SU-DHL-6 (cell line): ENCODE measurements at regions not wholly inside any gene's neighbourhood (a gene's known extent, or its start where the extent isn't known, plus 50 kb on each side); places are given as distances from the start of the nearest gene placed in this dataset.

Experiments
- EZH2phosphoT487 ChIP-seq: fragments of 200-600 bp; sonication (generic), shearing (Covaris generic); conservative IDR thresholded peaks from 2 replicates; pipeline ENCODE4 v1.6.1; 2018; ENCODE audit warnings: mild to moderate bottlenecking, antibody characterized with exemption, low read length, moderate library complexity, mixed read lengths
- TF ChIP-seq, protein P1 (sequence below): fragments of 200-600 bp; sonication (generic); IDR thresholded peaks from one replicate; pipeline ENCODE4 v1.5.1; 2017; ENCODE audit warnings: antibody characterized with exemption, mild to moderate bottlenecking, low read length, moderate library complexity; ENCODE audit not compliant: insufficient read depth, poor library complexity, severe bottlenecking

- TF ChIP-seq, protein P1, sequence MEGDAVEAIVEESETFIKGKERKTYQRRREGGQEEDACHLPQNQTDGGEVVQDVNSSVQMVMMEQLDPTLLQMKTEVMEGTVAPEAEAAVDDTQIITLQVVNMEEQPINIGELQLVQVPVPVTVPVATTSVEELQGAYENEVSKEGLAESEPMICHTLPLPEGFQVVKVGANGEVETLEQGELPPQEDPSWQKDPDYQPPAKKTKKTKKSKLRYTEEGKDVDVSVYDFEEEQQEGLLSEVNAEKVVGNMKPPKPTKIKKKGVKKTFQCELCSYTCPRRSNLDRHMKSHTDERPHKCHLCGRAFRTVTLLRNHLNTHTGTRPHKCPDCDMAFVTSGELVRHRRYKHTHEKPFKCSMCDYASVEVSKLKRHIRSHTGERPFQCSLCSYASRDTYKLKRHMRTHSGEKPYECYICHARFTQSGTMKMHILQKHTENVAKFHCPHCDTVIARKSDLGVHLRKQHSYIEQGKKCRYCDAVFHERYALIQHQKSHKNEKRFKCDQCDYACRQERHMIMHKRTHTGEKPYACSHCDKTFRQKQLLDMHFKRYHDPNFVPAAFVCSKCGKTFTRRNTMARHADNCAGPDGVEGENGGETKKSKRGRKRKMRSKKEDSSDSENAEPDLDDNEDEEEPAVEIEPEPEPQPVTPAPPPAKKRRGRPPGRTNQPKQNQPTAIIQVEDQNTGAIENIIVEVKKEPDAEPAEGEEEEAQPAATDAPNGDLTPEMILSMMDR: no peak
- TF ChIP-seq EZH2phosphoT487: no peak
Measured at GRCh38 chr7:115132096-115132495, 210.2 kb downstream of the MDFIC start.
